ENCODE measurements at regions not wholly inside any gene's neighbourhood (a gene's known extent, or its start where the extent isn't known, plus 50 kb on each side); places are given as distances from the start of the nearest gene placed in this dataset.

DNA sequence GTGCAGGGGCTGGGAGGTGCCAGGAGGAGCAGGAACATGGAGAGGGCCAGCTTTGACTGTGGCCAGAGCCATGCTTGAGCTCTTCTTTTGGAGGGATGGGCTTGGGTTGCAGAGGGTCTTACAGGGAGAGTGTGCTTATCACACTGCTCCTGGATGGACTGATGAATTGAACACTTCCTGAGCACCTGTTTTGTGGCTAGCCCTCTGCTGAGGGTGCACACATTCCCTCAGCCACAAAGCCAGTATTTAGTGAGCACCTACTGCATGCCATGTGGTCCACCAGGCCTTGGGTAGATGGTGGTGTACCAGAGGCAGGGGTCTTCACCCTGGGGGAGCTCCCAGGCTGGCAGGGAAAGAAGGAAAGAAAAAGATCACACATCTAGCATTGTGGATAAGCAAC lies 118.9 kb downstream of the SLC25A47 start:
- TF ChIP-seq, protein P1, sequence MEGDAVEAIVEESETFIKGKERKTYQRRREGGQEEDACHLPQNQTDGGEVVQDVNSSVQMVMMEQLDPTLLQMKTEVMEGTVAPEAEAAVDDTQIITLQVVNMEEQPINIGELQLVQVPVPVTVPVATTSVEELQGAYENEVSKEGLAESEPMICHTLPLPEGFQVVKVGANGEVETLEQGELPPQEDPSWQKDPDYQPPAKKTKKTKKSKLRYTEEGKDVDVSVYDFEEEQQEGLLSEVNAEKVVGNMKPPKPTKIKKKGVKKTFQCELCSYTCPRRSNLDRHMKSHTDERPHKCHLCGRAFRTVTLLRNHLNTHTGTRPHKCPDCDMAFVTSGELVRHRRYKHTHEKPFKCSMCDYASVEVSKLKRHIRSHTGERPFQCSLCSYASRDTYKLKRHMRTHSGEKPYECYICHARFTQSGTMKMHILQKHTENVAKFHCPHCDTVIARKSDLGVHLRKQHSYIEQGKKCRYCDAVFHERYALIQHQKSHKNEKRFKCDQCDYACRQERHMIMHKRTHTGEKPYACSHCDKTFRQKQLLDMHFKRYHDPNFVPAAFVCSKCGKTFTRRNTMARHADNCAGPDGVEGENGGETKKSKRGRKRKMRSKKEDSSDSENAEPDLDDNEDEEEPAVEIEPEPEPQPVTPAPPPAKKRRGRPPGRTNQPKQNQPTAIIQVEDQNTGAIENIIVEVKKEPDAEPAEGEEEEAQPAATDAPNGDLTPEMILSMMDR (IDR thresholded peaks at IDR 0.05), result no peak
- no peak for TF ChIP-seq EP300 (IDR thresholded peaks at IDR 0.05)
- TF ChIP-seq POLR2A (IDR thresholded peaks at IDR 0.05), result no peak

Measured in tibial nerve (tissue), 4 donors.